NCI-H748 treated with DMSO at 0.1 percent for 48 hours (cell line): ENCODE measurements at regions not wholly inside any gene's neighbourhood (a gene's known extent, or its start where the extent isn't known, plus 50 kb on each side); places are given as distances from the start of the nearest gene placed in this dataset.

Source experiments
- DNase-seq: peaks from one replicate; lab custom pipeline; 2025; lab: John Stamatoyannopoulos, UW

- DNase-seq, result no peak
These were observed 204.6 kb downstream of the LTN1 start for GRCh38 chr21:28788030-28788429.

- DNase-seq, result no peak
These were observed 209.0 kb downstream of the LTN1 start for GRCh38 chr21:28783641-28784185.

GRCh38 chr21:28781602-28782276 lies 210.9 kb downstream of the LTN1 start:
- DNase-seq, result no peak

GRCh38 chr21:28779914-28780313 lies 212.8 kb downstream of the LTN1 start:
- no peak for DNase-seq

- no peak for DNase-seq
These were observed 216.4 kb downstream of the LTN1 start for GRCh38 chr21:28776251-28776650.

- DNase-seq, result no peak
These were observed 217.6 kb downstream of the LTN1 start for GRCh38 chr21:28775071-28775470.

GRCh38 chr21:28773036-28773435 lies 219.6 kb downstream of the LTN1 start:
- no peak for DNase-seq

GRCh38 chr21:28771790-28772501 lies 220.7 kb downstream of the LTN1 start:
- no peak for DNase-seq

- no peak for DNase-seq
These were observed 221.6 kb downstream of the LTN1 start for GRCh38 chr21:28770867-28771661.

- no peak for DNase-seq
These were observed 223.0 kb downstream of the LTN1 start for GRCh38 chr21:28769683-28770082.

- DNase-seq, result no peak
These were observed 223.9 kb downstream of the LTN1 start for GRCh38 chr21:28768753-28769152.

GRCh38 chr21:28767523-28767922 lies 225.2 kb downstream of the LTN1 start:
- DNase-seq, result no peak

GRCh38 chr21:28763809-28764418 lies 228.8 kb downstream of the LTN1 start:
- DNase-seq, result no peak

GRCh38 chr21:28762357-28762735 lies 230.3 kb downstream of the LTN1 start:
- DNase-seq, result no peak

GRCh38 chr21:28761674-28762356 lies 230.9 kb downstream of the LTN1 start:
- DNase-seq, result no peak

GRCh38 chr21:28758883-28759242 lies 233.8 kb downstream of the LTN1 start:
- DNase-seq, result no peak

- no peak for DNase-seq
These were observed 234.4 kb downstream of the LTN1 start for GRCh38 chr21:28758042-28758882.

GRCh38 chr21:28754862-28755261 lies 237.8 kb downstream of the LTN1 start:
- DNase-seq, result no peak

GRCh38 chr21:28754127-28754611 lies 238.5 kb downstream of the LTN1 start:
- DNase-seq, result no peak

GRCh38 chr21:28752131-28752530 lies 240.5 kb downstream of the LTN1 start:
- no peak for DNase-seq

GRCh38 chr21:28751176-28751575 lies 241.5 kb downstream of the LTN1 start:
- DNase-seq, result no peak
